HepG2 (cell line): ENCODE measurements at regions not wholly inside any gene's neighbourhood (a gene's known extent, or its start where the extent isn't known, plus 50 kb on each side); places are given as distances from the start of the nearest gene placed in this dataset.

Source experiments
- ATAC-seq: fragments of 200-7000 bp; cut with Tn5 transposase; 3 replicates; pipeline ENCODE4 v1.9.1; 2020; ENCODE audit warnings: mild to moderate bottlenecking, moderate library complexity
- BruUV-seq: library from RNA; stranded (reverse); fragments of 400-500 nt; replicated peaks from 2 replicates; lab custom pipeline; 2021; lab: Mats Ljungman, UMichigan
- CTCF ChIA-PET: fragments of 300-600 bp; formaldehyde crosslinking; extraction: SDS; loops from one replicate; lab custom pipeline; 2021; ENCODE audit warnings: low total read pairs, inconsistent platforms, low intra/inter-chr PET ratio; lab: Yijun Ruan, JAX
- POLR2A ChIA-PET: fragments of 350-600 bp; sonication (Branson Sonifier 250); formaldehyde crosslinking; loops from one replicate; lab custom pipeline; 2020; ENCODE audit warnings: antibody characterized with exemption, inconsistent platforms; lab: Yijun Ruan, JAX
- DNase-seq: peaks from one replicate; pipeline ENCODE4 v3.0.0-alpha.2; 2015; ENCODE audit warnings: low spot score
- FAIRE-seq: peaks from 3 replicates; lab custom pipeline; 2011; peaks lifted over from hg19 to GRCh38; lab: Jason Lieb, UNC
- H2AFZ ChIP-seq: one replicate; pipeline ENCODE4 v1.6.1; 2011; ENCODE audit warnings: low read length, inconsistent platforms
- H3K27ac ChIP-seq: fragments of 300-600 bp; 3 replicates; pipeline ENCODE4 v1.8.0; 2011; ENCODE audit warnings: mixed run types, mild to moderate bottlenecking, mixed read lengths, low read length, inconsistent platforms; ENCODE audit not compliant: insufficient read depth; ENCODE audit errors: extremely low read length
- H3K27me3 ChIP-seq, 2 experiments: fragments of 200-600 bp in 1 of 2; 2 replicates in 1 of 2; 3 replicates in 1 of 2; pipeline versions ENCODE4 v1.6.0 to v1.8.0; 2011; ENCODE audit warnings: low read length in 2 of 2, mild to moderate bottlenecking in 2 of 2, moderate library complexity in 2 of 2, inconsistent platforms in 1 of 2; ENCODE audit not compliant: insufficient read depth in 2 of 2, control insufficient read depth in 1 of 2
- H3K36me3 ChIP-seq, 2 experiments: fragments of 200-600 bp in 1 of 2; replicated peaks in 1 of 2; 2 replicates in 1 of 2; 3 replicates in 1 of 2; pipeline versions ENCODE4 v1.5.1 to v1.8.0; 2011; ENCODE audit warnings: low read length in 2 of 2, inconsistent platforms in 1 of 2; ENCODE audit not compliant: insufficient read depth in 2 of 2, control insufficient read depth in 1 of 2
- H3K4me1 ChIP-seq: 2 replicates; pipeline ENCODE4 v1.5.1; 2012; ENCODE audit warnings: low read length, inconsistent platforms; ENCODE audit not compliant: insufficient read depth
- H3K4me2 ChIP-seq: 2 replicates; pipeline ENCODE4 v1.6.0; 2011; ENCODE audit warnings: low read depth, low read length, inconsistent platforms
- H3K4me3 ChIP-seq, 3 experiments: fragments of 200-600 bp in 1 of 3; sonication (generic), shearing (Covaris generic) in 1 of 3; replicated peaks in 1 of 3; 2 replicates each; pipeline ENCODE4 v1.5.1; 2011 to 2016; ENCODE audit warnings: low read length in 3 of 3, inconsistent platforms in 2 of 3, low read depth in 2 of 3, mild to moderate bottlenecking in 2 of 3, control low read depth in 1 of 3, mixed read lengths in 1 of 3; ENCODE audit not compliant: insufficient read depth in 1 of 3
- H3K79me2 ChIP-seq: one replicate; pipeline ENCODE4 v1.6.1; 2011; ENCODE audit warnings: low read length, inconsistent platforms; ENCODE audit not compliant: insufficient read depth
- H3K9ac ChIP-seq: 2 replicates; pipeline ENCODE4 v1.6.0; 2011; ENCODE audit warnings: mild to moderate bottlenecking, low read depth, low read length, inconsistent platforms; ENCODE audit not compliant: insufficient read depth
- H3K9me3 ChIP-seq: 2 replicates; pipeline ENCODE4 v1.5.1; 2012; ENCODE audit warnings: mild to moderate bottlenecking, low read length
- H4K20me1 ChIP-seq: 2 replicates; pipeline ENCODE4 v1.6.0; 2011; ENCODE audit warnings: inconsistent platforms, mild to moderate bottlenecking, low read length, moderate library complexity; ENCODE audit not compliant: insufficient read depth
- HNF4A ChIP-seq: sonication (generic); formaldehyde crosslinking; IDR thresholded peaks from 2 replicates; pipeline ENCODE4 v1.4.0; 2020; ENCODE audit warnings: missing genetic modification reagents
- KAT8 ChIP-seq: IDR thresholded peaks from 2 replicates; pipeline ENCODE4 v1.6.1; 2016; ENCODE audit warnings: missing genetic modification reagents, missing compliant biosample characterization
- KLF9 ChIP-seq: IDR thresholded peaks from 2 replicates; pipeline ENCODE4 v1.6.1; 2016; ENCODE audit warnings: low read depth
- MXD4 ChIP-seq: IDR thresholded peaks from 2 replicates; pipeline ENCODE4 v1.6.1; 2016; ENCODE audit warnings: mild to moderate bottlenecking, missing biosample characterization, missing genetic modification reagents
- RXRB ChIP-seq: IDR thresholded peaks from 2 replicates; pipeline ENCODE4 v1.6.1; 2016; ENCODE audit warnings: borderline replicate concordance, missing genetic modification reagents, missing compliant biosample characterization
- SALL1 ChIP-seq: sonication (generic); formaldehyde crosslinking; IDR thresholded peaks from 2 replicates; pipeline ENCODE4 v1.8.0; 2022; ENCODE audit warnings: mild to moderate bottlenecking, missing genetic modification reagents
- SATB2 ChIP-seq: sonication (generic); formaldehyde crosslinking; IDR thresholded peaks from 2 replicates; pipeline ENCODE4 v1.5.0; 2020; ENCODE audit warnings: missing genetic modification reagents
- TEAD2 ChIP-seq: sonication (generic); formaldehyde crosslinking; IDR thresholded peaks from 2 replicates; pipeline ENCODE4 v1.9.0; 2021; ENCODE audit warnings: missing genetic modification reagents
- TFDP1 ChIP-seq: IDR thresholded peaks from 2 replicates; pipeline ENCODE4 v1.6.1; 2016; ENCODE audit warnings: missing compliant biosample characterization, missing genetic modification reagents, borderline replicate concordance
- ZNF18 ChIP-seq: sonication (generic); formaldehyde crosslinking; IDR thresholded peaks from 2 replicates; pipeline ENCODE4 v1.8.0; 2022; ENCODE audit warnings: mild to moderate bottlenecking, missing genetic modification reagents; ENCODE audit not compliant: insufficient replicate concordance
- ZNF260 ChIP-seq: sonication (generic); formaldehyde crosslinking; IDR thresholded peaks from 2 replicates; pipeline ENCODE4 v1.4.0; 2020; ENCODE audit warnings: missing genetic modification reagents, low read depth, mild to moderate bottlenecking, borderline replicate concordance
- ZNF609 ChIP-seq: sonication (generic); formaldehyde crosslinking; IDR thresholded peaks from 2 replicates; pipeline ENCODE4 v1.4.0; 2020; ENCODE audit warnings: mild to moderate bottlenecking, missing genetic modification reagents, borderline replicate concordance
- ZNF883 ChIP-seq: sonication (generic); formaldehyde crosslinking; IDR thresholded peaks from 2 replicates; pipeline ENCODE4 v1.5.1; 2020; ENCODE audit warnings: mild to moderate bottlenecking, missing genetic modification reagents; ENCODE audit errors: not compliant biosample characterization
- WGBS: methylation state at CpG from one replicate; pipeline ENCODE4 v1.1.6; 2017; ENCODE audit warnings: low lambda C conversion rate; 5-methylcytosine and 5-hydroxymethylcytosine counted together
- in situ Hi-C: cut with HindIII; loops from 2 replicates; pipeline ENCODE4 v1.10.0; 2017; ENCODE audit warnings: low pct_unique_long_range_greater_than_20kb; ENCODE audit not compliant: extremely low pct_ligation_motif_present
- intact Hi-C: fragments of 100-400 bp; cut with micrococcal nuclease; formaldehyde crosslinking; loops from one replicate; pipeline ENCODE4 v1.10.0; 2022; ENCODE audit not compliant: unreplicated experiment

GRCh38 chr6:147756891-147757290 lies 248.4 kb downstream of the SAMD5 start:
- Histone ChIP-seq H3K27me3 (no peaks in the 10 kb centered on the region), H3K36me3 (no peaks in the 10 kb centered on the region), H3K9ac (no peak overlapping the region), H3K79me2 (no peaks in the 10 kb centered on the region), H3K4me3 (no peak overlapping the region), H2AFZ (no peak overlapping the region), H3K27ac (no peak overlapping the region), H3K4me1 (peaks cover 9% of the 10 kb centered on the region; the same call in 1 of the 2 replicates), H3K4me2 (no peak overlapping the region), H3K9me3 (no peaks in the 10 kb centered on the region), H4K20me1 (no peaks in the 10 kb centered on the region)
- BruUV-seq, result no TSS peak
- ChIA-PET CTCF (no interaction called here), POLR2A (no interaction called here)
- ATAC-seq, result no peak
- FAIRE-seq, result no peak
- intact Hi-C loops, result no loop called here
- in situ Hi-C loops, result no loop called here
- TF ChIP-seq HNF4A (CRISPR knock-in tag), result no peak
- no peak for TF ChIP-seq RXRB (CRISPR knock-in tag)
- no peak for DNase-seq
- 40% methylated on average over 3 of the region's 3 CpGs for WGBS

- Histone ChIP-seq H4K20me1 (no peaks in the 10 kb centered on the region), H3K4me2 (no peak overlapping the region), H3K36me3 (no peaks in the 10 kb centered on the region), H2AFZ (no peak overlapping the region), H3K9ac (no peak overlapping the region), H3K4me3 (no peak overlapping the region), H3K79me2 (no peaks in the 10 kb centered on the region), H3K27me3 (no peaks in the 10 kb centered on the region), H3K4me1 (peaks cover 9% of the 10 kb centered on the region; the same call in 1 of the 2 replicates), H3K27ac (no peak overlapping the region), H3K9me3 (no peaks in the 10 kb centered on the region)
- in situ Hi-C loops, result no loop called here
- ATAC-seq (no peak), FAIRE-seq (no peak), DNase-seq (no peak)
- no TSS peak for BruUV-seq
- intact Hi-C loops, result no loop called here
- ChIA-PET POLR2A (no interaction called here), CTCF (no interaction called here)
- TF ChIP-seq SATB2, result no peak
- TF ChIP-seq SALL1 (CRISPR knock-in tag), result no peak
- no peak for TF ChIP-seq KLF9 (CRISPR knock-in tag)
- no peak for TF ChIP-seq ZNF260 (CRISPR knock-in tag)
- TF ChIP-seq ZNF609, result no peak
- TF ChIP-seq ZNF18 (CRISPR knock-in tag), result no peak
- no peak for TF ChIP-seq TEAD2
- no peak for TF ChIP-seq ZNF883 (CRISPR knock-in tag)
- TF ChIP-seq MXD4, result no peak
- no peak for TF ChIP-seq KAT8 (CRISPR knock-in tag)
- no peak for TF ChIP-seq TFDP1 (CRISPR knock-in tag)
Observed at GRCh38 chr6:147757291-147757690, 248.8 kb downstream of the SAMD5 start.
